SU-DHL-6 (cell line): ENCODE measurements at regions not wholly inside any gene's neighbourhood (a gene's known extent, or its start where the extent isn't known, plus 50 kb on each side); places are given as distances from the start of the nearest gene placed in this dataset.

Experiments
- EZH2phosphoT487 ChIP-seq: fragments of 200-600 bp; sonication (generic), shearing (Covaris generic); conservative IDR thresholded peaks from 2 replicates; pipeline ENCODE4 v1.6.1; 2018; ENCODE audit warnings: mild to moderate bottlenecking, antibody characterized with exemption, low read length, moderate library complexity, mixed read lengths
- TF ChIP-seq, protein P1 (sequence below): fragments of 200-600 bp; sonication (generic); IDR thresholded peaks from one replicate; pipeline ENCODE4 v1.5.1; 2017; ENCODE audit warnings: antibody characterized with exemption, mild to moderate bottlenecking, low read length, moderate library complexity; ENCODE audit not compliant: insufficient read depth, poor library complexity, severe bottlenecking

GRCh38 chr1:195075973-195076372 lies 1532.3 kb downstream of the KCNT2 start:
- TF ChIP-seq, protein P1, sequence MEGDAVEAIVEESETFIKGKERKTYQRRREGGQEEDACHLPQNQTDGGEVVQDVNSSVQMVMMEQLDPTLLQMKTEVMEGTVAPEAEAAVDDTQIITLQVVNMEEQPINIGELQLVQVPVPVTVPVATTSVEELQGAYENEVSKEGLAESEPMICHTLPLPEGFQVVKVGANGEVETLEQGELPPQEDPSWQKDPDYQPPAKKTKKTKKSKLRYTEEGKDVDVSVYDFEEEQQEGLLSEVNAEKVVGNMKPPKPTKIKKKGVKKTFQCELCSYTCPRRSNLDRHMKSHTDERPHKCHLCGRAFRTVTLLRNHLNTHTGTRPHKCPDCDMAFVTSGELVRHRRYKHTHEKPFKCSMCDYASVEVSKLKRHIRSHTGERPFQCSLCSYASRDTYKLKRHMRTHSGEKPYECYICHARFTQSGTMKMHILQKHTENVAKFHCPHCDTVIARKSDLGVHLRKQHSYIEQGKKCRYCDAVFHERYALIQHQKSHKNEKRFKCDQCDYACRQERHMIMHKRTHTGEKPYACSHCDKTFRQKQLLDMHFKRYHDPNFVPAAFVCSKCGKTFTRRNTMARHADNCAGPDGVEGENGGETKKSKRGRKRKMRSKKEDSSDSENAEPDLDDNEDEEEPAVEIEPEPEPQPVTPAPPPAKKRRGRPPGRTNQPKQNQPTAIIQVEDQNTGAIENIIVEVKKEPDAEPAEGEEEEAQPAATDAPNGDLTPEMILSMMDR, result no peak
- TF ChIP-seq EZH2phosphoT487, result no peak
